Panc1 (cell line): ENCODE measurements at regions not wholly inside any gene's neighbourhood (a gene's known extent, or its start where the extent isn't known, plus 50 kb on each side); places are given as distances from the start of the nearest gene placed in this dataset.

ENCODE experiments used
- ATAC-seq: fragments of 200-7000 bp; cut with Tn5 transposase; 2 replicates; pipeline ENCODE4 v1.9.1; 2020; ENCODE audit warnings: mild to moderate bottlenecking, moderate library complexity
- BruUV-seq: library from RNA; stranded (reverse); fragments of 400-500 nt; replicated peaks from 2 replicates; lab custom pipeline; 2021; lab: Mats Ljungman, UMichigan
- CTCF ChIA-PET: fragments of 300-600 bp; sonication (Branson Sonifier 250); formaldehyde crosslinking; loops from one replicate; lab custom pipeline; 2022; ENCODE audit warnings: antibody characterized with exemption; lab: Charles Lee
- POLR2A ChIA-PET: fragments of 300-600 bp; sonication (Branson Sonifier 250); formaldehyde crosslinking; loops from one replicate; lab custom pipeline; 2022; ENCODE audit warnings: antibody characterized with exemption; lab: Charles Lee
- DNase-seq: peaks from one replicate; pipeline ENCODE4 v3.0.0-alpha.2; 2010; ENCODE audit warnings: low read depth, low spot score
- H3K27ac ChIP-seq: 2 replicates; pipeline ENCODE4 v1.5.1; 2011; ENCODE audit warnings: mild to moderate bottlenecking, low read length, inconsistent platforms
- H3K27me3 ChIP-seq: fragments of 200-500 bp; sonication (Bioruptor generic); 2 replicates; pipeline ENCODE4 v1.6.0; 2014; ENCODE audit warnings: low read length, inconsistent platforms; ENCODE audit not compliant: control insufficient read depth, insufficient read depth
- H3K36me3 ChIP-seq: fragments of 200-500 bp; sonication (Bioruptor generic); 2 replicates; pipeline ENCODE4 v1.5.1; 2014; ENCODE audit warnings: inconsistent platforms, mild to moderate bottlenecking, low read length, moderate library complexity; ENCODE audit not compliant: control insufficient read depth, insufficient read depth
- H3K4me1 ChIP-seq: 2 replicates; pipeline ENCODE4 v1.5.1; 2011; ENCODE audit warnings: inconsistent platforms, mild to moderate bottlenecking, low read length, moderate library complexity; ENCODE audit not compliant: control insufficient read depth, insufficient read depth
- H3K4me3 ChIP-seq, 2 experiments: 2 replicates each; pipeline ENCODE4 v1.5.1; 2011 to 2012; ENCODE audit warnings: low read depth in 2 of 2, low read length in 2 of 2, mild to moderate bottlenecking in 2 of 2, inconsistent platforms in 1 of 2, moderate library complexity in 1 of 2
- H3K9me3 ChIP-seq: fragments of 200-500 bp; sonication (Bioruptor generic); 2 replicates; pipeline ENCODE4 v1.5.1; 2014; ENCODE audit warnings: low read depth, mild to moderate bottlenecking, inconsistent platforms, low read length, moderate library complexity; ENCODE audit not compliant: control insufficient read depth, insufficient read depth
- POLR2AphosphoS5 ChIP-seq: IDR thresholded peaks from 2 replicates; pipeline ENCODE4 v1.6.1; 2012; ENCODE audit warnings: mild to moderate bottlenecking, low read depth, low read length, moderate library complexity
- REST ChIP-seq, 2 experiments: IDR thresholded peaks; 2 replicates each; pipeline ENCODE4 v1.6.1; 2011 to 2012; ENCODE audit warnings: low read depth in 2 of 2, control low read depth in 1 of 2, low read length in 1 of 2, mild to moderate bottlenecking in 1 of 2, moderate library complexity in 1 of 2; ENCODE audit not compliant: insufficient read depth in 1 of 2
- SIN3A ChIP-seq: IDR thresholded peaks from 2 replicates; pipeline ENCODE4 v1.6.1; 2012; ENCODE audit warnings: low read depth, mild to moderate bottlenecking, low read length, moderate library complexity, borderline replicate concordance; ENCODE audit not compliant: insufficient read depth
- TCF7L2 ChIP-seq: IDR thresholded peaks from 2 replicates; pipeline ENCODE4 v1.6.1; 2011; ENCODE audit warnings: mild to moderate bottlenecking, low read depth, low read length, inconsistent platforms
- in situ Hi-C: cut with HindIII; loops from 2 replicates; pipeline ENCODE4 v1.10.0; 2016; ENCODE audit warnings: low sequenced_read_pairs, low pct_unique_long_range_greater_than_20kb
- intact Hi-C: fragments of 100-400 bp; cut with micrococcal nuclease; formaldehyde crosslinking; loops from one replicate; pipeline ENCODE4 v1.10.0; 2022; ENCODE audit not compliant: unreplicated experiment
- TF ChIP-seq, protein P1 (sequence below): fragments of 450-650 bp; IDR thresholded peaks from 2 replicates; pipeline ENCODE4 v1.5.1; 2017; ENCODE audit warnings: mild to moderate bottlenecking

DNA sequence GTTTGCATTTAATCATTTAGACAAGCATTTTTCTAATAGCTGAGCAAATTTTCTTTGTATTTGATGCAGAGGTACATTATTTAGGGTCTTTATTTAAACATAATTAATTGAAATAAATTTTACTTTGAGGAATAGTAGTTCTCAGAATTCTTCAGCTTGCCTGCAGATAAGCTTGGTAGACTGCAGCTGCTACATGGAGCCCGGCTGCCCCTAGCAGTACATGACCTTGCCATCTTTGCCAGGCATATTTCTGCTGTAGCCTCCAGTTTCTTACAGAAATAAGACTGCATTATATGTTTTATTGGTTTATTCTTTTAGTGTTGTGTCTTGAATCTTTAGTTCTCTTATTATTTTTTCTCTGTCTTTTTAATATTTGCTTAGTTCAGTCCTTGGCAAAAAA, 396.8 kb downstream of the QKI start:
- H3K36me3 ChIP-seq = no peaks in the 10 kb centered on the region
- intact Hi-C loops (no loop called here), in situ Hi-C loops (no loop called here)
- H3K4me3 ChIP-seq = no peak overlapping the region
- ChIA-PET CTCF (no interaction called here), POLR2A (no interaction called here)
- H3K9me3 ChIP-seq = no peaks in the 10 kb centered on the region
- no peaks in the 10 kb centered on the region; the same call in 1 of the 2 replicates for H3K4me1 ChIP-seq
- BruUV-seq = no TSS peak
- TF ChIP-seq POLR2AphosphoS5 = no peak
- no peak for TF ChIP-seq TCF7L2
- TF ChIP-seq, protein P1, sequence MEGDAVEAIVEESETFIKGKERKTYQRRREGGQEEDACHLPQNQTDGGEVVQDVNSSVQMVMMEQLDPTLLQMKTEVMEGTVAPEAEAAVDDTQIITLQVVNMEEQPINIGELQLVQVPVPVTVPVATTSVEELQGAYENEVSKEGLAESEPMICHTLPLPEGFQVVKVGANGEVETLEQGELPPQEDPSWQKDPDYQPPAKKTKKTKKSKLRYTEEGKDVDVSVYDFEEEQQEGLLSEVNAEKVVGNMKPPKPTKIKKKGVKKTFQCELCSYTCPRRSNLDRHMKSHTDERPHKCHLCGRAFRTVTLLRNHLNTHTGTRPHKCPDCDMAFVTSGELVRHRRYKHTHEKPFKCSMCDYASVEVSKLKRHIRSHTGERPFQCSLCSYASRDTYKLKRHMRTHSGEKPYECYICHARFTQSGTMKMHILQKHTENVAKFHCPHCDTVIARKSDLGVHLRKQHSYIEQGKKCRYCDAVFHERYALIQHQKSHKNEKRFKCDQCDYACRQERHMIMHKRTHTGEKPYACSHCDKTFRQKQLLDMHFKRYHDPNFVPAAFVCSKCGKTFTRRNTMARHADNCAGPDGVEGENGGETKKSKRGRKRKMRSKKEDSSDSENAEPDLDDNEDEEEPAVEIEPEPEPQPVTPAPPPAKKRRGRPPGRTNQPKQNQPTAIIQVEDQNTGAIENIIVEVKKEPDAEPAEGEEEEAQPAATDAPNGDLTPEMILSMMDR = no peak
- TF ChIP-seq SIN3A = no peak
- TF ChIP-seq REST (IDR thresholded peaks at IDR 0.05; ENCODE audit: insufficient read depth in 1 of 2, low read depth in 2 of 2, low read length in 1 of 2) = no peak
- ATAC-seq (no peak), DNase-seq (no peak)
- no peaks in the 10 kb centered on the region; the same call in 1 of the 2 replicates for H3K27me3 ChIP-seq
- no peak overlapping the region for H3K27ac ChIP-seq

GRCh38 chr6:163809364-163809763, 394.8 kb downstream of the QKI start:
- TF ChIP-seq SIN3A (no peak), POLR2AphosphoS5 (no peak), REST (IDR thresholded peaks at IDR 0.05; ENCODE audit: insufficient read depth in 1 of 2, low read depth in 2 of 2, low read length in 1 of 2) (no peak), TCF7L2 (no peak)
- TF ChIP-seq, protein P1 = no peak
- no TSS peak for BruUV-seq
- intact Hi-C loops (no loop called here), in situ Hi-C loops (no loop called here)
- H3K4me1 ChIP-seq = no peaks in the 10 kb centered on the region; the same call in 1 of the 2 replicates
- DNase-seq (no peak), ATAC-seq (no peak)
- CTCF ChIA-PET = no interaction called here
- H3K36me3 ChIP-seq = no peaks in the 10 kb centered on the region
- H3K27me3 ChIP-seq = no peaks in the 10 kb centered on the region; the same call in 1 of the 2 replicates
- H3K4me3 ChIP-seq = no peak overlapping the region
- POLR2A ChIA-PET = no interaction called here
- H3K27ac ChIP-seq = no peak overlapping the region
- no peaks in the 10 kb centered on the region for H3K9me3 ChIP-seq
